MM.1S (cell line): ENCODE measurements at regions not wholly inside any gene's neighbourhood (a gene's known extent, or its start where the extent isn't known, plus 50 kb on each side); places are given as distances from the start of the nearest gene placed in this dataset.

Experiments
- CTCF ChIP-seq: fragments of 300-600 bp; sonication (generic); IDR thresholded peaks from 2 replicates; pipeline ENCODE4 v1.5.1; 2016; ENCODE audit warnings: antibody characterized with exemption, low read length, mixed read lengths
- EZH2 ChIP-seq: fragments of 300-600 bp; sonication (generic); optimal IDR thresholded peaks from 2 replicates; pipeline ENCODE3; 2017; ENCODE audit warnings: low read depth, mild to moderate bottlenecking, antibody characterized with exemption, low read length, mixed read lengths

DNA sequence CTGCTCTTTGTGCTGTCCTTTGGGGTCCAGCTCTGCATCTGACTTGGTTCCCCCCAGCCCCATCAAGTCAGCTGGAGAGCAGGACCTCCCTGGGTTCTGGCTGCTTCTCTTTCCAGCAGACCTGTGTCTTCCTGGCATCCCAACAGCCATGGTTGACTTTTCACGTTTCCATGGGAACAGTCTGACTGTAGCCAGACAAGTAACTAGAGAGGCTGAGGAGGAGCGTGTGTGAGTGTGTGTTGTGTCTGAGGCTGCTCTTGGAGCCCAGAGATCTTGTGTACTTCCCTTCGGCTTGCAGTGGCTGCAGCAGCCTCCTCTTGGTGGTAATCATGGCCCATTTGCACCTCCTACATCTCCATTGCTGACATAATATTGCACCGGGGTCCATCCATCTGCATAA, 332.0 kb downstream of the RPS24 start:
- no peak for TF ChIP-seq EZH2
- TF ChIP-seq CTCF: no peak
